Tibial artery (tissue), 4 donors: ENCODE measurements at regions not wholly inside any gene's neighbourhood (a gene's known extent, or its start where the extent isn't known, plus 50 kb on each side); places are given as distances from the start of the nearest gene placed in this dataset.

Experiments used
- DNase-seq, 2 donors: peaks; one replicate each; pipeline ENCODE4 v3.0.0-alpha.2; 2019
- H3K27ac ChIP-seq, 2 donors: fragments of 200-600 bp; sonication (generic) in 1 of 2; 1 replicate in 1 of 2; 2 replicates in 1 of 2; pipeline ENCODE4 v1.5.1; 2018 to 2019; ENCODE audit warnings: mild to moderate bottlenecking in 1 of 2
- H3K27me3 ChIP-seq, 2 donors: fragments of 200-600 bp; sonication (generic) in 1 of 2; one replicate each; pipeline versions ENCODE4 v1.5.1 to v1.6.0; 2016 to 2019
- H3K36me3 ChIP-seq, 3 donors: fragments of 200-600 bp; sonication (generic) in 2 of 3; one replicate each; pipeline ENCODE4 v1.5.1; 2016 to 2019; ENCODE audit warnings: mild to moderate bottlenecking in 2 of 3
- H3K4me1 ChIP-seq, 4 donors: fragments of 200-600 bp; sonication (generic) in 2 of 4; 1 replicate in 3 of 4; 2 replicates in 1 of 4; pipeline ENCODE4 v1.5.1; 2016 to 2019
- H3K4me3 ChIP-seq, 2 donors: fragments of 200-600 bp; sonication (generic) in 1 of 2; 1 replicate in 1 of 2; 2 replicates in 1 of 2; pipeline ENCODE4 v1.5.1; 2018 to 2019; ENCODE audit warnings: mild to moderate bottlenecking in 2 of 2
- H3K9me3 ChIP-seq, 3 donors: fragments of 200-600 bp; sonication (generic) in 1 of 3; one replicate each; pipeline ENCODE4 v1.5.1; 2016 to 2019
- intact Hi-C: fragments of 100-400 bp; cut with DNase I; formaldehyde crosslinking; loops from one replicate; pipeline ENCODE4 v1.15.0; 2023; ENCODE audit warnings: low total_unique reads
- TF ChIP-seq, protein P1 (sequence below), 2 experiments: fragments of 200-600 bp in 1 of 2; fragments of 450-650 bp in 1 of 2; IDR thresholded peaks; one replicate each; pipeline ENCODE4 v1.5.1; 2017 to 2019; ENCODE audit warnings: antibody characterized with exemption in 2 of 2, mild to moderate bottlenecking in 1 of 2, moderate library complexity in 1 of 2

DNA sequence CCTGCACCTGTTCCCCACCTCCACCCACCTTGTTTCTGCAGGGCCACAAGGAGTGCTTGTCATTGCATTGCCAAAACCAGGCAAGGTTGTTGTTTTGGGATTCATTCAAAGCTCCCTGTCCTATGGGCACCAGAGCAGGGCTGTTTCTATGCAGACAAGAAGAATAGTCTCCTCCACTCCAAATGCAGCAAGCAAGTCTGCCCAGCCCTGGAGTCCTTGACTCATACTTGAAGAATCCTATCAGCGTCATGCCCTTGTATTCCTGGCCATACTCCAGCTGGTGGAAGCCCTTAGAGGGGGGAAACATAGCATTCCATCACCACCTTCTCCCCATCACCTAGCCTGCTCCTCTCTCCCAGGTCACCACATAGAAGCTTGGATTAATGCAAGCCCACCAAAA lies 145.3 kb upstream of the ECI2 start:
- Histone ChIP-seq H3K27me3 (peaks cover 0 to 7% of the 10 kb centered on the region in 2 donors), H3K4me1 (peaks cover 0 to 19% (median 10%) of the 10 kb centered on the region in 4 donors), H3K9me3 (no peaks in the 10 kb centered on the region), H3K27ac (no peak overlapping the region), H3K36me3 (no peaks in the 10 kb centered on the region), H3K4me3 (no peak overlapping the region)
- TF ChIP-seq, protein P1, sequence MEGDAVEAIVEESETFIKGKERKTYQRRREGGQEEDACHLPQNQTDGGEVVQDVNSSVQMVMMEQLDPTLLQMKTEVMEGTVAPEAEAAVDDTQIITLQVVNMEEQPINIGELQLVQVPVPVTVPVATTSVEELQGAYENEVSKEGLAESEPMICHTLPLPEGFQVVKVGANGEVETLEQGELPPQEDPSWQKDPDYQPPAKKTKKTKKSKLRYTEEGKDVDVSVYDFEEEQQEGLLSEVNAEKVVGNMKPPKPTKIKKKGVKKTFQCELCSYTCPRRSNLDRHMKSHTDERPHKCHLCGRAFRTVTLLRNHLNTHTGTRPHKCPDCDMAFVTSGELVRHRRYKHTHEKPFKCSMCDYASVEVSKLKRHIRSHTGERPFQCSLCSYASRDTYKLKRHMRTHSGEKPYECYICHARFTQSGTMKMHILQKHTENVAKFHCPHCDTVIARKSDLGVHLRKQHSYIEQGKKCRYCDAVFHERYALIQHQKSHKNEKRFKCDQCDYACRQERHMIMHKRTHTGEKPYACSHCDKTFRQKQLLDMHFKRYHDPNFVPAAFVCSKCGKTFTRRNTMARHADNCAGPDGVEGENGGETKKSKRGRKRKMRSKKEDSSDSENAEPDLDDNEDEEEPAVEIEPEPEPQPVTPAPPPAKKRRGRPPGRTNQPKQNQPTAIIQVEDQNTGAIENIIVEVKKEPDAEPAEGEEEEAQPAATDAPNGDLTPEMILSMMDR (IDR thresholded peaks at IDR 0.05) = no peak
- DNase-seq = no peak
- intact Hi-C loops = no loop called here

DNA sequence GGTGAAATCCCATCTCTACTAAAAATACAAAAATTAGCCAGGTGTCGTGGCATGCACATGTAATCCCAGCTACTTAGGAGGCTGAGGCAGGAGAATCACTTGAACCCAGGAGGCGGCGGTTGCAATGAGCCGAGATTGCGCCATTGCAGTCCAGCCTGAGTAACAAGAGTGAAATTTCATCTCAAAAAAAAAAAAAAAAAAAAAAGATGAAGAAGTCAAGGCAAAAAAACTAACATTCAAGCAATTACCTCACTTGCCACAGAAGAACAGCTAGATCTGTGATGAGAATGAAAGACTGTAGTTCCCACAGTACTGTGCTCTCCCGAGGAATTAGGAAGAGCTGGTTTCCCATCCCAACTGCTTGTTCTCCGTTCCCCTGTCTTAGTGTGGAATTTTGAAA lies 144.7 kb upstream of the ECI2 start:
- Histone ChIP-seq H3K36me3 (no peaks in the 10 kb centered on the region), H3K4me1 (peaks cover 0 to 19% (median 10%) of the 10 kb centered on the region in 4 donors), H3K27ac (no peak overlapping the region), H3K4me3 (no peak overlapping the region), H3K27me3 (peaks cover 0 to 7% of the 10 kb centered on the region in 2 donors), H3K9me3 (no peaks in the 10 kb centered on the region)
- TF ChIP-seq, protein P1 (IDR thresholded peaks at IDR 0.05) = no peak
- no peak for DNase-seq
- intact Hi-C loops = no loop called here

DNA sequence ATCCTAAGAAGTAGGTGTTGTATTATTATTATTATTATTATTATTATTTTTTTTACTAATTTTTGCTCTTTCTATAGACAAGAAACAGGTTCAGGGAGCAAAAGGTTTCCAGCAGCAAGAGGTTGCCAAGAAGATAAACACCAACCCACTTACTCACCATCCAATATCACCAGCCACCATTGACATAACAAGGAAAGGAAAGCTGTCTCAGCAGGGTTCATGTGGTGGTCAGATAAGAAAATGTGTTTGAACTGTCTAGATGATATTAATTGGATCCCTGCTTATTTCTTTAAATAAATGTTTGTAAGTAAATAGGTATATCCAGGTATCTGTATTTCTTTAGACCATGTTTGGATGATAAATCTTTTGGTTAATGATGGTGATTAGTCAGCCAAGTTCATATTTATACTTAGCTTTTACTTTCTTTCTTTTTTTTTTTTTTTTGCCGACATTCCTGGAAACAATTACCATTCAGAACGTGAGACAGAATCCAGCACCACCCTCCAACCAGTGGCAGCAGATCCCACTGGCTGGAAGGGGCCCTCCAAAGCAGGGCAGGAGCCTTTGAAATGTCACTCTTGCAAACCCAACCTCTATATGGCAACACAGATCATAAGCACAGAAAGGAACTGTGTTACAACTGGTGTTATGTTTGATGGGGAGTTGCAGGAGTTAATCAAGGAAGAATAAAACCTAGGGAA lies 139.2 kb upstream of the ECI2 start:
- intact Hi-C loops = no loop called here
- Histone ChIP-seq H3K27me3 (no peaks in the 10 kb centered on the region), H3K36me3 (no peaks in the 10 kb centered on the region), H3K4me3 (no peak overlapping the region), H3K4me1 (no peaks in the 10 kb centered on the region), H3K27ac (no peak overlapping the region), H3K9me3 (no peaks in the 10 kb centered on the region)
- TF ChIP-seq, protein P1 (IDR thresholded peaks at IDR 0.05) = no peak
- no peak for DNase-seq

DNA sequence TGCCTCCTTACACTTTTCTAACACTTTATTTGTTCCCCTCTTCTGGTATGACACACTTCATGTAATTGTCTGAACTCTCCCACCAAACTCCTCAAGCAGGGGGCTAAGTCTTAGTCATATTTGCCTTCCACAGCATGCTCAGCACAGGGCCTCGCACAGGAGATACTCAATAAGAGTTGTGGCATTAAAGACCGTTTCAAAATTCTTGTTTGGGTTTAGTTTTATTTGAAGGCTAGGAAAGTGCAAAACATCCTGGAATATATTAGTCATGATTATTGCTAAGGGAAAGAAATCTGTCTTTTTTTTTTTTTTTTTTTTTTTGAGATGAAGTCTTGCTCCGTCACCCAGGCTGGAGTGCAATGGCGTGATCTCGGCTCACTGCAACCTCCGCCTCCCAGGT lies 137.6 kb upstream of the ECI2 start:
- Histone ChIP-seq H3K4me1 (no peaks in the 10 kb centered on the region), H3K4me3 (no peak overlapping the region), H3K27ac (no peak overlapping the region), H3K27me3 (no peaks in the 10 kb centered on the region), H3K9me3 (no peaks in the 10 kb centered on the region), H3K36me3 (no peaks in the 10 kb centered on the region)
- TF ChIP-seq, protein P1 (IDR thresholded peaks at IDR 0.05) = no peak
- no peak for DNase-seq
- intact Hi-C loops = no loop called here

DNA sequence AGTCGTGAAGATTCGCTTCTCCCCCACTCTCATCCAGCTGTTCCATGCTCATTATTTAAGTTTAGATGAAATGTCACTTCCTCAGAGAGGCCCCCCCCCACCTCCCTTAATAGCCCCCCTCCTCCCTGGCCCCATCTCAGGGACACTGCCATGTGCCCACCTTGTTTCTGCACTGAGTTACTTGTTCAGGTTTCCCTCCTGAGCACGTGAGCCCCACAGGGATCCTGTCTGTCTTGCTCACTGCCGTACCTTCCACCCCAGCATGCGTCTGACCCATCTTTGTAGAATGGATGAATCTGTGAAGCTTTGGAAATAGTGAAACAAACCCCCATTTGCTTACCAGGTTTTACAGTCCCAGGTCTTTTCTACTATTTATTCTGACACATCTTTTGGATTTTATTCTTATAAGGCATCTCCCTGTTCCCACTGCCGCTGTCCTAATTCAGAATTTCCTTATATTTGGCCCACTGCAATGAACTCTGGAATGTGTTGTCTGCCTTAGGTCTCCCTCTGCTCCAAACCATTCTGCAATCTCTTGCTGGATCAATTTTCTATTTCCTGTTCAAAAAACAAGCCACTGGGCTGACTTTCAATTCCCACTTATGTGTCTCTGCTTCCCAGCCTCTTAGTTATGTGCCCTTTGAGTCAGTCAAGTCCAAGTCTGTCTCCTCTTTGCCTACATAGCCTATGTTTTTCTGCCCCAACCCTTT lies 136.5 kb upstream of the ECI2 start:
- Histone ChIP-seq H3K4me3 (no peak overlapping the region), H3K27me3 (no peaks in the 10 kb centered on the region), H3K36me3 (no peaks in the 10 kb centered on the region), H3K4me1 (no peaks in the 10 kb centered on the region), H3K27ac (no peak overlapping the region), H3K9me3 (no peaks in the 10 kb centered on the region)
- TF ChIP-seq, protein P1 (IDR thresholded peaks at IDR 0.05) = no peak
- intact Hi-C loops = no loop called here
- no peak for DNase-seq
